22Rv1 (cell line): ENCODE measurements at regions not wholly inside any gene's neighbourhood (a gene's known extent, or its start where the extent isn't known, plus 50 kb on each side); places are given as distances from the start of the nearest gene placed in this dataset.

Experiments
- ZFX ChIP-seq: fragments of 450-650 bp; IDR thresholded peaks from 2 replicates; pipeline ENCODE4 v1.6.1; 2017; ENCODE audit warnings: antibody characterized with exemption, borderline replicate concordance
- TF ChIP-seq, protein P1 (sequence below): fragments of 450-650 bp; IDR thresholded peaks from 2 replicates; pipeline ENCODE4 v1.5.1; 2017; ENCODE audit warnings: mild to moderate bottlenecking

DNA sequence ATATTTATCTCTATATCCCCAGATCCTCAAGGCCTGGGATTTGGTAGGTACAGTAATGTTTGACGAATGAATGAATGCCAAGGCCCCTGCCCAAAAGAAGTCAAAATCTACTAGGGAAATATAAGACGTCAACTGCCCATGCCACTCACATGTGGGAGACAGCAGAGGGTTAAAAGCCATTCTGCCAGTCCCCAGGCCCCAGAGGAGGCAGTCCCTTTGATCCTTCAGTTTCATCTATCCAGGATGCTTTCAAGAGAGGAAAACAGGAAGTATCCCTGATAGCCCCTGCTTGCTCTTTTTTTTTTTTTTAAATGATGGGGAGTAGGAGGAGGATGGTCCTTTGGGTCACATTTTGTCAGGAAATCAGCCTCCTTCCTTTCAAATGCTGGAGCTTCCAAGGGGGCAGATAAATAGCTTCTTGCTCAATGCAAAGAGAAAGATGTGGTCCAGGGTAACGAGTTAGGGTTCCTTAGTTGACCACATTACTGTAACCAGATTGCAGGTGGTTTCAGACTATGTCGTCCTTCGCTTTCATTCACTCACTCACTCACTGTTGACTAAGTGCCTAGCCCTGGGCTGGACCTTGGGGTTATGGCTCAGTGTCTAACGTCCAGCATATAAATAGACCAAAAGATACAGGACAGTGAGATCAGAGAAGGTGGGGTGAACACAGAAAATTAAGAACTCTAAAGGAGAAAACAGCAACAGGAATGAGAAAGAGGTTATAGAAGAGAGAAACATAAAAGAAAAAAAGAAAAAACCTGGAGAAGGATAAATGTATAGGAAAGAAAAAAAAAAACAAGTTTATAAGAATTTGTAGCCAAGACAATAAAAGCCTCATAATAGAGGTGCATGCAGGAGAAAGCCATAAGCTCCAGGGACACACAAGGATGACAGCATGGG lies 64.6 kb upstream of the PIM1 start:
- TF ChIP-seq, protein P1, sequence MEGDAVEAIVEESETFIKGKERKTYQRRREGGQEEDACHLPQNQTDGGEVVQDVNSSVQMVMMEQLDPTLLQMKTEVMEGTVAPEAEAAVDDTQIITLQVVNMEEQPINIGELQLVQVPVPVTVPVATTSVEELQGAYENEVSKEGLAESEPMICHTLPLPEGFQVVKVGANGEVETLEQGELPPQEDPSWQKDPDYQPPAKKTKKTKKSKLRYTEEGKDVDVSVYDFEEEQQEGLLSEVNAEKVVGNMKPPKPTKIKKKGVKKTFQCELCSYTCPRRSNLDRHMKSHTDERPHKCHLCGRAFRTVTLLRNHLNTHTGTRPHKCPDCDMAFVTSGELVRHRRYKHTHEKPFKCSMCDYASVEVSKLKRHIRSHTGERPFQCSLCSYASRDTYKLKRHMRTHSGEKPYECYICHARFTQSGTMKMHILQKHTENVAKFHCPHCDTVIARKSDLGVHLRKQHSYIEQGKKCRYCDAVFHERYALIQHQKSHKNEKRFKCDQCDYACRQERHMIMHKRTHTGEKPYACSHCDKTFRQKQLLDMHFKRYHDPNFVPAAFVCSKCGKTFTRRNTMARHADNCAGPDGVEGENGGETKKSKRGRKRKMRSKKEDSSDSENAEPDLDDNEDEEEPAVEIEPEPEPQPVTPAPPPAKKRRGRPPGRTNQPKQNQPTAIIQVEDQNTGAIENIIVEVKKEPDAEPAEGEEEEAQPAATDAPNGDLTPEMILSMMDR = no peak
- TF ChIP-seq ZFX = no peak
